AG10803 (cell line): ENCODE measurements at regions not wholly inside any gene's neighbourhood (a gene's known extent, or its start where the extent isn't known, plus 50 kb on each side); places are given as distances from the start of the nearest gene placed in this dataset.

ENCODE experiments used
- DNase-seq: peaks from one replicate; pipeline ENCODE4 v3.0.0; 2010; ENCODE audit warnings: low read depth
- H3K4me3 ChIP-seq: 2 replicates; pipeline ENCODE4 v1.5.1; 2011; ENCODE audit warnings: mild to moderate bottlenecking, low read length, control low read depth
- CTCF ChIP-seq: conservative IDR thresholded peaks from 2 replicates; pipeline ENCODE4 v1.5.1; 2011; ENCODE audit warnings: mild to moderate bottlenecking, low read length, control low read depth, inconsistent platforms

DNA sequence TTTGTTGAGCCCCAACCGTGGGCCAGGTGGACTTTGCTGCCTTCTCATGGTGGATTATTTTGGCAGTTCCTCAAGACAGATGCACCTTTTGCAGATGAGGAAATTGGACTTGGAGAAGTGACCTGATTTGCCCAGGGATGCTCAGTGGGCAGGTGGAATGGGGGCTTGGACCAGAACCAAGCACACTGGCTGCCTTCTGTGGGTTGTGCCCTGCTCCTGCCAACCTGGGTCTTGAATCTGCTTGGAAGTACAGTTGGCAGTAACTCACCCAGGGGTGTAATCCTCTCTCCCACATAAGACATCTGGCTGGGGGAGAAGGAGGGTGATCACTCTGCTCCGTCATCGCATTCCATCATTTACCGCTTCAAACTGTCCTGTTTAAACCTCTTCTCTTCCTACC, 110.5 kb upstream of the GPR26 start:
- no peak overlapping the region for H3K4me3 ChIP-seq
- DNase-seq = no peak
- TF ChIP-seq CTCF = no peak

DNA sequence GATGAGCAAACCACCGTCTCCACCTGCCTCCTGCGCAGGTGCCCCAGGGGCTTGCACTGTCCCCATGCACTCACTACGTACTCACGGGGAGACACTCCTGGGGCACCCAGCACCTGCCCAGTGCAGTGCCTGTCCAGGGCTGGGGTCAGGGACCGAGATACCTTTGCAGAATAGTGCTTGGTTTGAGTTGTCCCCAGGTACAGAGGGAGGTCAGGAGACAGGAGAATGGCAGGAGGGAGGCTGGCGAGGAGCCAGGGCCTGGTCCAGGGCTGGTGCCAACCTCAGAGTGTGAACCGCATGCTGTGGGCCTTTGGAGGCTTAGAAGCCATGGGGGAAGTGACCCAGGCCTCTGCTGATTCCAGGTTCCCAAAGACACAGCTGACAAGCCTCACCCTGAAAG, 110.1 kb upstream of the GPR26 start:
- no peak for TF ChIP-seq CTCF
- no peak overlapping the region for H3K4me3 ChIP-seq

DNA sequence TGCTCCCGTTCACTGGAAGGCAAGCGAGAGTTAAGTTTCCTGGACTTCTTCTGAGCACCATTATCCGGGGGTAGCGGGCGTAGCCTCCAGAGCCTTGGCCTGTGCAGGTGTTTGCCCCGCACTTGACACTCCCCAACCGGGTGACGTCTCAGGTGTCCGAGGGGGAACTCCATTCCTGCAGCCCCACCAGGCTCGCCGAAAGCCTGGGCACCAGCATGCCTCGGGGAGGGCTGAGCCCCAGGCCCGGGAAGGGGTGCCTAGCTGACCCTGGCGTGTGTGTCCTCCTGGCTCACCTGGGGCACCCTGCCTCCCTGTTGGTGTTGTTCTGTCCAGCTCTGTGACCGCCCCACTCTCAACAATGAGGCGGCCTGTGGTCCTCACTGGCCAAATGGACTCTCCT, 109.4 kb upstream of the GPR26 start:
- no peak overlapping the region for H3K4me3 ChIP-seq
- no peak for TF ChIP-seq CTCF
- no peak for DNase-seq

More for the DNA sequence above, 110.1 kb upstream of the GPR26 start:
- no peak for DNase-seq

GRCh38 chr10:123557366-123558108, 108.6 kb upstream of the GPR26 start:
- DNase-seq = no peak
- H3K4me3 ChIP-seq = no peak overlapping the region
- no peak for TF ChIP-seq CTCF

GRCh38 chr10:123558651-123559050, 107.5 kb upstream of the GPR26 start:
- no peak for TF ChIP-seq CTCF
- no peak overlapping the region for H3K4me3 ChIP-seq
- DNase-seq = no peak

DNA sequence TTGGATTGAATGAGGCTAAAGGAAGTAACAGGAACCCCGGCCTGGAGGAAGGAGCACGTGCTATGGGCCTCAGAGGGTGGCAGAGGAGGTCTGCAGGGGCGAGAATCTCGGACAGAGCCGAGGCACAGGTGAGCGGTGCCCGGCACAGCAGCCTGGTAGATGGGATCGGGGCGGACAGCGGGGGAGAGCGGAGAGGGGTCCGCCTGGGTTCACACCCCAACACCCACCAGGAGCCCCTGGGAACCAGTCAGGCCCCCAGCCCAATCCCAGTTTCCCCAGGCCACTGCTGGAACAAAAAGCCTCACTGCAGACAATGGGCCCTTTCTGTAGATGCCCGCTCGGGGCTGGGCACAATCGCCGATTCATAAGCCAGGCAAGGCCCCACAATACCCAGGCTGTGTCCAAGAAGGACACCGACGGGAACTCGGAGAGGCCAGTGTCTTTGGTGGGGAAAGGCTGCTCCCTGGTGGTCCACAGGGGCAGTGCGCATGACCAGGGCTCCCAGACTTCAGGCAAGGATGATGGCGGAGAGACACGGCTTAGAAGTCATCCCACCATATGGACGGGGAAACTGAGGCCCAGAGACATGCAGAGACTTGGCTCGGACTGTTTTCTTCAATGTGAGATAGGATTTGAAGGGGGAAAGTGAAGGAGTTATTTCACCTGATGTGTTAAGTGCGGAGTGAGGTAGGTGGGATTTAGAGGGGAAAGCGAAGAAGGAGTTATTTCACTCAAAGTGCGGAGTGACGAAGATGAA, 106.9 kb upstream of the GPR26 start:
- H3K4me3 ChIP-seq = no peak overlapping the region
- DNase-seq = peak; percentile 51
- peak; percentile 96 for TF ChIP-seq CTCF

GRCh38 chr10:123559823-123560092, 106.4 kb upstream of the GPR26 start:
- no peak for TF ChIP-seq CTCF
- no peak for DNase-seq
- H3K4me3 ChIP-seq = no peak overlapping the region
